Ovary (tissue), 3 donors: ENCODE measurements at regions not wholly inside any gene's neighbourhood (a gene's known extent, or its start where the extent isn't known, plus 50 kb on each side); places are given as distances from the start of the nearest gene placed in this dataset.

Experiments used
- EP300 ChIP-seq: sonication (generic); formaldehyde crosslinking; IDR thresholded peaks from one replicate; pipeline ENCODE4 v1.6.1; 2017; ENCODE audit warnings: antibody characterized with exemption
- TF ChIP-seq, protein P1 (sequence below), 3 donors: fragments of 450-650 bp in 2 of 3; fragments of 200-600 bp in 1 of 3; IDR thresholded peaks; one replicate each; pipeline versions ENCODE4 v1.5.1 to v1.8.0; 2016 to 2022; ENCODE audit warnings: antibody characterized with exemption in 3 of 3, mild to moderate bottlenecking in 1 of 3
- donor health status: DM: no; HTN: no; CAD: no.

- TF ChIP-seq, protein P1, sequence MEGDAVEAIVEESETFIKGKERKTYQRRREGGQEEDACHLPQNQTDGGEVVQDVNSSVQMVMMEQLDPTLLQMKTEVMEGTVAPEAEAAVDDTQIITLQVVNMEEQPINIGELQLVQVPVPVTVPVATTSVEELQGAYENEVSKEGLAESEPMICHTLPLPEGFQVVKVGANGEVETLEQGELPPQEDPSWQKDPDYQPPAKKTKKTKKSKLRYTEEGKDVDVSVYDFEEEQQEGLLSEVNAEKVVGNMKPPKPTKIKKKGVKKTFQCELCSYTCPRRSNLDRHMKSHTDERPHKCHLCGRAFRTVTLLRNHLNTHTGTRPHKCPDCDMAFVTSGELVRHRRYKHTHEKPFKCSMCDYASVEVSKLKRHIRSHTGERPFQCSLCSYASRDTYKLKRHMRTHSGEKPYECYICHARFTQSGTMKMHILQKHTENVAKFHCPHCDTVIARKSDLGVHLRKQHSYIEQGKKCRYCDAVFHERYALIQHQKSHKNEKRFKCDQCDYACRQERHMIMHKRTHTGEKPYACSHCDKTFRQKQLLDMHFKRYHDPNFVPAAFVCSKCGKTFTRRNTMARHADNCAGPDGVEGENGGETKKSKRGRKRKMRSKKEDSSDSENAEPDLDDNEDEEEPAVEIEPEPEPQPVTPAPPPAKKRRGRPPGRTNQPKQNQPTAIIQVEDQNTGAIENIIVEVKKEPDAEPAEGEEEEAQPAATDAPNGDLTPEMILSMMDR (IDR thresholded peaks at IDR 0.05), result no peak
- no peak for TF ChIP-seq EP300
Observed at GRCh38 chr5:168056499-168057182, 234.8 kb upstream of the WWC1 start.
